GM12891 (cell line): ENCODE measurements at regions not wholly inside any gene's neighbourhood (a gene's known extent, or its start where the extent isn't known, plus 50 kb on each side); places are given as distances from the start of the nearest gene placed in this dataset.
"Not testable (repeated sequence)": the region's sequence is repeated elsewhere in the genome, so short reads cannot be mapped to it uniquely, and the experiment has no call there.

Source experiments
- DNase-seq: peaks from one replicate; pipeline ENCODE4 v3.0.0; 2011; ENCODE audit warnings: low spot score; ENCODE audit not compliant: insufficient read length
- FAIRE-seq: peaks from 2 replicates; lab custom pipeline; 2011; peaks lifted over from hg19 to GRCh38; lab: Jason Lieb, UNC
- PAX5 ChIP-seq: IDR thresholded peaks from 2 replicates; pipeline ENCODE4 v1.6.1; 2011; ENCODE audit warnings: low read length, moderate library complexity, mild to moderate bottlenecking; ENCODE audit not compliant: insufficient read depth, severe bottlenecking
- POLR2A ChIP-seq: IDR thresholded peaks from 2 replicates; pipeline ENCODE4 v1.6.1; 2011; ENCODE audit warnings: low read depth, low read length, control low read depth
- POLR2AphosphoS5 ChIP-seq: IDR thresholded peaks from 2 replicates; pipeline ENCODE4 v1.6.1; 2011; ENCODE audit warnings: low read depth, low read length, control low read depth
- POU2F2 ChIP-seq: IDR thresholded peaks from 2 replicates; pipeline ENCODE4 v1.6.1; 2011; ENCODE audit warnings: low read depth, mild to moderate bottlenecking, control low read depth, low read length, moderate library complexity
- SPI1 ChIP-seq: IDR thresholded peaks from 2 replicates; pipeline ENCODE4 v1.6.1; 2011; ENCODE audit warnings: low read depth, low read length, control low read depth
- TAF1 ChIP-seq: IDR thresholded peaks from 2 replicates; pipeline ENCODE4 v1.6.1; 2011; ENCODE audit warnings: low read depth, low read length, control low read depth

DNA sequence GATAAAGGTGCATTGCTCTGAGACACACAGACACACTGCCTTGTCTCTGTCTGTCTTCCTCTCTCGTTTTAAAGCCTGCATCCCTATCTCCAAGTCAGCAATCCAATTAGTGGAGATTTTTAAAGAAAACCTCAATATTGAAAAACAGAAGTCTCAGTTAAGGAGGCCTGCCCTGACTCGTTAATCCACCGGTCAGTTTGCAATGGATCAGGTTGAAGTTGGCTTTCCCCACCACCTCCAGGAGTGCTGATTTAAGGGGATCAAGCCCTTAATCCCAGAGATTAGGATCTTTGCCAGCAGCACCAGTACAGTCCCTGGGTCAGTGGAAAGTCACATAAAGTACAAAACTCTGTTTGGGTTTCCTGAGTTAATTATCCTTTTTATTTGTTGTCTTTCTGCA is 271.1 kb upstream of the ASIC2 start:
- FAIRE-seq (no peak), DNase-seq (no peak)
- no peak for TF ChIP-seq POU2F2
- TF ChIP-seq TAF1, result no peak
- no peak for TF ChIP-seq SPI1
- no peak for TF ChIP-seq POLR2AphosphoS5
- no peak for TF ChIP-seq POLR2A
- no peak for TF ChIP-seq PAX5

DNA sequence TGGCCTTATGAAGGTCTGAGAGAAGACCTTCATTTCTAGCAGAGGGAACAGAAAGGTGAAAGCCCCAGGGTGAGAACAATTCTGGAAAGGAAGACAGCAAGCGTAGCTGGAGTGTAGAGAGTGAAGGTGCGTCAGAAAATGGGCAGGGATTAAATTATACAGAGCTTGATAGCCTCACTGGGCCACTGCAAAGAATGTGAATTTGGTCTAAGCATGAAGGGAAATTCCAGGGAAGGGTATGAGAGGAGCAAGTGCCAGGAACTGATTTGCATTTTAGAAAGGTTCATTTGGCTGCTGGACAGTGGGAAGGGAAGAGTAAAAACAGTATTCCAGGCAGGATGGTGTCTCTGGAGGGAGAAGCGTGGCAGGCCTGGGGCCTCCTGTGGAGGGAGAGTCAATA is 274.1 kb upstream of the ASIC2 start:
- TF ChIP-seq SPI1, result no peak
- no peak for TF ChIP-seq POU2F2
- TF ChIP-seq PAX5, result no peak
- TF ChIP-seq TAF1, result no peak
- TF ChIP-seq POLR2A, result no peak
- TF ChIP-seq POLR2AphosphoS5, result no peak
- DNase-seq (no peak), FAIRE-seq (no peak)

DNA sequence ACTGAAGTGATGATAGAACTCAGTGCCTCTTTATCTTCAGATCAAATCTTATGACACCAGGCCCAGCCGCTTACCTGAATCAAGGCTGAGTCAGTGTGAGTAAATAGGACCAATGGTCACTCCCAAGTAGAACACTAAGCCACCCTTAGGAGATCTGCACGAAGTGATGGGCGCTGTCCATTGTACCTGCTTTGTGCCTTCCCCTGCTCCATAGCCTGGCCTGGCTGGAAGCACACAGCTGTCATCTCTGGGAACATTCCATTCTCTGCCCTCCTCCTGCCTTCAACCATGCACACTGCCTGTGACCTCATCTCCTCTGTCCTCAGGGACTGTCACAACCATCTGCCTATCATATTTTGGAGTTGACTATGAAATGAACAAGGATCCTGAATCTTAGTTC is 279.5 kb upstream of the ASIC2 start:
- FAIRE-seq (no peak), DNase-seq (no peak)
- TF ChIP-seq POU2F2 (no peak), POLR2AphosphoS5 (no peak), SPI1 (no peak)

DNA sequence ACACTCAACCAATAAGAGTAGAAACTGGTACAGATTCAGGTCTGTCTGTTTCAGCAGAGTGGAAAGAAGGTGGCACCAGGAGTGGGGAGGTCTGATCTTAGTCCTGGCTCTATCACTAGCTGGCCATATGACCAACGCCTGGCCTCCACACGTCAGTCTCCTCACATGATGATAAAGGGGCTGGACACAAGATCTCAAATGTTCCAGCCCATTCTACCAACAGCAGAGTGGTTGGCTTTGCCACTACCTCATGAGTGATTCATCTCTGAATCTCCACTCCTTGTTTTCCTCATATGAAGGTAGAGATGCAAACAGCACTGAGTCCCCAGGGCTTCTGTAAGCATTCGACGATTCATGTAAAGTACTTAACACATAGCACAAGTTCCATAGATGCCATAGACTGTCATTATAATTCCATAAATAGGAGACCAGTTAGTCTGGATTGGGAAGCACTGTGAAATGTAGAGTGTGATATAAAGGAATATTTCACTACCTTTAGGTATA is 281.9 kb upstream of the ASIC2 start:
- FAIRE-seq (no peak), DNase-seq (no peak)
- TF ChIP-seq PAX5, result no peak
- no peak for TF ChIP-seq SPI1
- TF ChIP-seq TAF1, result no peak
- TF ChIP-seq POU2F2, result no peak
- TF ChIP-seq POLR2AphosphoS5, result no peak
- no peak for TF ChIP-seq POLR2A

DNA sequence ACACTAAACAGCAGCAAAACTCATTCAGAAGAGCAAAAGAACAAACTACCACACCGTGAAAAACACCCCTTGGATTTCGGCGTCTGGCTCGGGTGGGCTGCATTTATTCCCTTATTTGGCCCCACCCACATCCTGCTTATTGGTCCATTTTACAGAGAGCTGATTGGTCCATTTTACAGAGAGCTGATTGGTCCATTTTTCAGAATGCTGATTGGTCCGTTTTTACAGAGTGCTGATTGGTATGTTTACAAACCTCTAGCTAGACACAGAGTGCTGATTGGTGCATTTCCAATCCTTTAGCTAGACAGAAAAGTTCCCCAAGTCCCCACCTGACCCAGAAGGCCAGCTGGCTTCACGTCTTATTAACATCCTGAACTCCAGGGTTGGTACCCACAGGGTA is 286.6 kb upstream of the ASIC2 start:
- not testable (repeated sequence) for FAIRE-seq, DNase-seq

DNA sequence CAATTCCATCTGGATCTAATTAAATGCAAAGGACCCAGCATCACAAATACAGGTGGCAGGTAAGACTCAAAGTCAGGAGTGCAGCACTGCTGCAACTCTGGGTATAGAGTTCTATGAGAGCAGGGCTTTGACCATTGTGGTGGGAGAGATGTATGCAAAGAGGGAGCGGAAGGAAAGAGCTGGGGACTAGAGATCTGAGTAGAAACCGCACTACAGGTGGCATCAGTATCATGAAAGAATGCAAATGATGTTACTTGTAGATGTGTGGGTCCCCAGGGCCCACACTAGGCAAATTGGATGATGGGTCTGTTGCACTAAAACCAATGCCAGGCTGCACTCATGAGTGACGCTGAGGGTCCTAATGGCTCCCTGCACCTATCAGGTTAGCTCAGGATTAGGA is 287.1 kb upstream of the ASIC2 start:
- DNase-seq (no peak), FAIRE-seq (no peak)
- TF ChIP-seq POLR2A (no peak), TAF1 (no peak), SPI1 (no peak), POU2F2 (no peak), PAX5 (no peak), POLR2AphosphoS5 (no peak)

DNA sequence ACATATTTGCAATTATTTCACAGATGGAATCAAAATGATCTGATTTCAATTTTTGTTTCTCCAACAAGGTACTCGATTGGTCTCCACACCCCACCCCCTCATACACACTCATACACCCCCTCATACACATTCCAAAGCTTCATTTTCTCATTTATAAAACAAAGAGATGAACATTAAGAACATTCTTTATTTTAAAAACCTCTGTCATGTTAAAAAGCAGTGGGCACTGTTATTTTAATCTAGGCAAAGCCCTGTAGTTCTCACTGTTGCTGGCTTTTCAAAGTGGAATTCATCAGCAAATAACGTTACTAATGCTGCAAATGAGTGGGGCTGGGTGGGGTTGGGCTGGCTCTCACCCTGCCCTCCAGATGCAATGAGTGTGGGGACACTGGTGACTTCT is 289.6 kb upstream of the ASIC2 start:
- DNase-seq (no peak), FAIRE-seq (no peak)
- no peak for TF ChIP-seq SPI1
- TF ChIP-seq POLR2A, result no peak
- no peak for TF ChIP-seq POLR2AphosphoS5
- TF ChIP-seq POU2F2, result no peak
- no peak for TF ChIP-seq TAF1
- no peak for TF ChIP-seq PAX5

DNA sequence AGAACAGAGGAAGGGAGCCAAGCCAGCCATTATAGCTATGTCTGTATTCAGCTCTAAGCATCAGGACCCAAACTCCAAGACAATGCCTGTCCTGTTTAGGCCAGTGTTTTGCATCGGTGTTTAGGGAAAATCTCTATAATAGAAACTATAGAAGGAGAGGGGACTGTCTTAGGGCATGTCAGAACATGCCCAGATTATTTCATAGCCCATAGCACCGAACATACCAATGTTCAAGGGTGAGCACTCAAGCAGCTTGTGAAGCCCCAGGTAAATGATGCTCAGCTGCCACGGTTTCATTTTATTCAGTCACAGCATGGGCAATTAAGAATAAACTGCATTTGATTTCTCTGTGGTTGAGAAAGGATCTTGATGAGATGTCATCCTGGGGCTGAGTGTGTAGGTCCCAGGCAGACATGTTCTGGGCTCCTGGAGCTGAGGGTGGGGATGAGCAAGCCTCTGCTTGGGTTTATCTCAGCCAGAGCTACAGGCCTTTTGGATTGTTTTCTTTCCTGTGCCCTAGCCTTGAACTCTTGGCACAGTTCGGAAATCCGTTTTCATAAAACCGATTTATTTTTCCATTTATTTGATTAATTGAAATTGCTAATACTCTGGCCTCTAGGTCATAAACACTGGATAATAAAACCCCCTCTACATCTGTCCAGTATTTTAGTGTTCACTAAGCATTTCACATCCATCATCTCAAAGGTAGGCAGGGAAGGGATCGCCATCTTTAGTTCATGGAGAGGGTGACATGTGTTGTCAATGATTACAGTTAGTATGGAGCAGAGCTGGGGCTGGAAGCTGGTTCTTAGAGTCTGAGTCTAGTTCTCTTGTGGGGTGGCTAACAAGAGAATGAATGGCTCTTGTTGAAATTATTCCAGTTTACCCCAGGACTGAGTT is 290.7 kb upstream of the ASIC2 start:
- TF ChIP-seq PAX5, result no peak
- DNase-seq, result no peak
- no peak for FAIRE-seq

DNA sequence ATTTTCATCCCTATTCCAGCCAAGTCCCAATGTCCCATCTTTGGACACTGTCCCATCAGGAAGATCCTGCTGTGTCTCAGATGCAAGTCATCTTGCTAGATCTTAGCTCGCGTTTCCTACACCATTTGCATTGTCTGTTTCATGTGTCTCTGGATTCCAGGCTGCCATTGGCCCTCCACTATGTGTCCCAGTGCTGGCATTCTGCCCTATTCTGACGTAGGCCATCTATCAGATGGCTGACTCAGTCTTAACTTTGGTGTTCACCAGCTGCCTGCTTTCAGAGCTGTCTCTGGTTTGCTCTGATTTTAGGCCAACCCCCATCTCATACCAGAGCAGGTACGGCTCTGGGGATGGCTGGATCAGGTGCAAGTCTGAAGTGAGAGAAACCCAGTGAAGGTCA is 300.9 kb upstream of the ASIC2 start:
- TF ChIP-seq POLR2AphosphoS5, result no peak
- TF ChIP-seq POU2F2, result no peak
- TF ChIP-seq TAF1, result no peak
- FAIRE-seq (no peak), DNase-seq (no peak)

DNA sequence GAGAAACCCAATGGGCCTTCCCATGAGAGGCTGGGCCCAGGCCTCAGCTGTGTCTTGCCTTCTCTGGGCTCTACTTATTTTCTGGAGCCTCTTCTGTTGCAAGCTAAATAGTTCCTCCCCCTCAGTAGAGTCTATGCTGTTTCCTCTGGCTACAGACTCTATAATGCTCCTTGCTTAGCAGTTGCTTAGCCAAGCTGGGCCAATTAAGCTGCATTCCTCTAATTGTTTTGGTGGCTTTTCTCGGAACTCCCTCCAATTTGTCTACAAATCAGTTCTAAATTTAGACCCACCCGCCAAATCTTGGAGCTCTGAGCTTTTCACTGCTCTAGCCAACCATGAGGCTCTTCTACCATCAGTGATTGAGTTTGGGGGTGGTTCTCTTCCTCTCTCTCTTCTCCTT is 302.7 kb upstream of the ASIC2 start:
- DNase-seq, result no peak
- FAIRE-seq, result no peak
- TF ChIP-seq POLR2AphosphoS5 (no peak), PAX5 (no peak), POU2F2 (no peak), SPI1 (no peak), TAF1 (no peak), POLR2A (no peak)
